ACHN (cell line): ENCODE measurements at regions not wholly inside any gene's neighbourhood (a gene's known extent, or its start where the extent isn't known, plus 50 kb on each side); places are given as distances from the start of the nearest gene placed in this dataset.

ENCODE experiments used
- DNase-seq: peaks from one replicate; pipeline ENCODE4 v3.0.0-alpha.2; 2015
- in situ Hi-C: cut with HindIII; loops from 2 replicates; pipeline ENCODE4 v1.10.0; 2017; ENCODE audit warnings: low sequenced_read_pairs, low pct_ligation_motif_present, low pct_unique_long_range_greater_than_20kb

- DNase-seq = no peak
- in situ Hi-C loops = no loop called here
Measured at GRCh38 chr2:118309257-118309945, 221.1 kb downstream of the INSIG2 start.

- in situ Hi-C loops = no loop called here
- no peak for DNase-seq
Measured at GRCh38 chr2:118307864-118308263, 219.6 kb downstream of the INSIG2 start.

GRCh38 chr2:118301248-118301647, 213.0 kb downstream of the INSIG2 start:
- DNase-seq = no peak
- in situ Hi-C loops = no loop called here

GRCh38 chr2:118300832-118301231, 212.6 kb downstream of the INSIG2 start:
- no peak for DNase-seq
- in situ Hi-C loops = no loop called here

GRCh38 chr2:118296663-118297062, 208.4 kb downstream of the INSIG2 start:
- DNase-seq = no peak
- in situ Hi-C loops = no loop called here

GRCh38 chr2:118295592-118296390, 207.5 kb downstream of the INSIG2 start:
- in situ Hi-C loops = no loop called here

GRCh38 chr2:118294063-118294462, 205.8 kb downstream of the INSIG2 start:
- in situ Hi-C loops = no loop called here
- DNase-seq = no peak

More at GRCh38 chr2:118295592-118296390, 207.5 kb downstream of the INSIG2 start:
- DNase-seq = no peak

GRCh38 chr2:118292991-118293390, 204.7 kb downstream of the INSIG2 start:
- in situ Hi-C loops = no loop called here
- DNase-seq = no peak

- no peak for DNase-seq
- in situ Hi-C loops = no loop called here
Measured at GRCh38 chr2:118291251-118291880, 203.1 kb downstream of the INSIG2 start.

- in situ Hi-C loops = no loop called here
- no peak for DNase-seq
Measured at GRCh38 chr2:118290411-118291250, 202.4 kb downstream of the INSIG2 start.

GRCh38 chr2:118279005-118279404, 190.7 kb downstream of the INSIG2 start:
- DNase-seq = no peak
- in situ Hi-C loops = no loop called here

GRCh38 chr2:118278046-118278445, 189.8 kb downstream of the INSIG2 start:
- in situ Hi-C loops = no loop called here
- DNase-seq = no peak

- DNase-seq = no peak
- in situ Hi-C loops = no loop called here
Measured at GRCh38 chr2:118274841-118275510, 186.7 kb downstream of the INSIG2 start.

- in situ Hi-C loops = no loop called here
- no peak for DNase-seq
Measured at GRCh38 chr2:118272391-118272790, 184.1 kb downstream of the INSIG2 start.

- in situ Hi-C loops = no loop called here
- no peak for DNase-seq
Measured at GRCh38 chr2:118269408-118270051, 181.3 kb downstream of the INSIG2 start.

- DNase-seq = no peak
- in situ Hi-C loops = no loop called here
Measured at GRCh38 chr2:118268268-118268667, 180.0 kb downstream of the INSIG2 start.

- in situ Hi-C loops = no loop called here
- no peak for DNase-seq
Measured at GRCh38 chr2:118265873-118266455, 177.7 kb downstream of the INSIG2 start.
